Left lobe of liver (tissue), 2 donors: ENCODE measurements at regions not wholly inside any gene's neighbourhood (a gene's known extent, or its start where the extent isn't known, plus 50 kb on each side); places are given as distances from the start of the nearest gene placed in this dataset.

Experiments used
- ATAC-seq: fragments of 200-7000 bp; cut with Tn5 transposase; one replicate; pipeline ENCODE4 v1.9.1; 2020; ENCODE audit warnings: mild to moderate bottlenecking, moderate library complexity
- DNase-seq: peaks from one replicate; pipeline ENCODE4 v3.0.0-alpha.2; 2020; ENCODE audit warnings: low spot score
- donor health status: DM: no; HTN: no; CAD: no; lungs with moderate emphysema.
- donor health status: DM: no; HTN: yes; CAD: no.

DNA sequence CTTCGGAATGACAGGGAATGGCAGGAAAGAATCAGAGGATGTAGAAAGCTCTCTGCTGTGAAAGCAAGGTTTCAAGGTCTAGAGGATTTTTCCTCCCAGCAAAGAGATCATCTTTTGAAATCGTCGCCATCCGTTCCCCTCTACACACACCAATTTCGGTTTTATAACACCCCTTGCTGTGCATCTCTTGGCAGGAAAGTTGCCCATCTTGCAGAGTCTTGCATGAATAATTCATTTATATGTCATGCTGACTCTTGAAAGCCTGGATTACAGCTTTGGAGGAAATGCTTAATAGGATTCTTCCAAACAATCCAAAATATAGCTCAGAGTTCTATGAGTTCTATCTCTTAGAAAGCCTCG, 262.7 kb downstream of the CHL1 start:
- DNase-seq, result no peak
- ATAC-seq, result no peak

DNA sequence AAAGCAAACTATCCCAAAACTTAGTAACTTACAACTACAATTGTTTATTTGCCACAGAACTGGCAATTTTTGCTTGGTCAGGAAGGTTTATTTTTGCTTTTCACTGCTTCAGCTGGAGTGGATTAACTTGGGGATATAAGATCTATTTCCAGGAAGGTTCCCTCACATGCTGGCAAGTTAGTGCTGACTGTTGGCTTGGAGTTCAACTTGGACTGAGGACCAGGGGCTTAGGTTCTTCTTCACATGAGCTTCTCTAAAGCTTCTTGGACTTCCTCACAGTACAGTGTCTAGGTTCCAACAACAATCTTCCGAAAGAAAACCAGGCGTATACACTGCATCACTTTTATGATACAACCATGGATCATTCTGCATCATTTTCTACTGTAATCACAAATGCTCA, 264.4 kb downstream of the CHL1 start:
- ATAC-seq (no peak), DNase-seq (no peak)

DNA sequence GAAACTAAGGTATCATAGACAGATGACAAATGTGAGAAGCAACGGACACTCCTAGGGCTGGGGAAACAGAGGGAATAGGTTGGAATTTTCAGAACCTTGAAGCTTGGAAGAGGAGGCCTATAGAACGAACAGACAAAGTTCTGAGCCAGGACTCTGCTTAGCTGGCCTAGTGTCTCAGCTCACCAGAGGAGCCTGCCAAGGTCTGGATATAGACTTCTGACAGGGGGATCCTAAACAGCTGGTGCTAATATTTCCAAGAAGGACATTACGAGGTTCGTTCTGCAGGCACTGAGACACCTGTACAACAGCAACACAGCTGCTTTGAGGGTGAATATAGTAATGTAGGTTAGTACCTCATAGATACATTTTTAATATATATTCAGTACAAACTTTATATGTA, 266.3 kb downstream of the CHL1 start:
- ATAC-seq, result no peak
- no peak for DNase-seq

DNA sequence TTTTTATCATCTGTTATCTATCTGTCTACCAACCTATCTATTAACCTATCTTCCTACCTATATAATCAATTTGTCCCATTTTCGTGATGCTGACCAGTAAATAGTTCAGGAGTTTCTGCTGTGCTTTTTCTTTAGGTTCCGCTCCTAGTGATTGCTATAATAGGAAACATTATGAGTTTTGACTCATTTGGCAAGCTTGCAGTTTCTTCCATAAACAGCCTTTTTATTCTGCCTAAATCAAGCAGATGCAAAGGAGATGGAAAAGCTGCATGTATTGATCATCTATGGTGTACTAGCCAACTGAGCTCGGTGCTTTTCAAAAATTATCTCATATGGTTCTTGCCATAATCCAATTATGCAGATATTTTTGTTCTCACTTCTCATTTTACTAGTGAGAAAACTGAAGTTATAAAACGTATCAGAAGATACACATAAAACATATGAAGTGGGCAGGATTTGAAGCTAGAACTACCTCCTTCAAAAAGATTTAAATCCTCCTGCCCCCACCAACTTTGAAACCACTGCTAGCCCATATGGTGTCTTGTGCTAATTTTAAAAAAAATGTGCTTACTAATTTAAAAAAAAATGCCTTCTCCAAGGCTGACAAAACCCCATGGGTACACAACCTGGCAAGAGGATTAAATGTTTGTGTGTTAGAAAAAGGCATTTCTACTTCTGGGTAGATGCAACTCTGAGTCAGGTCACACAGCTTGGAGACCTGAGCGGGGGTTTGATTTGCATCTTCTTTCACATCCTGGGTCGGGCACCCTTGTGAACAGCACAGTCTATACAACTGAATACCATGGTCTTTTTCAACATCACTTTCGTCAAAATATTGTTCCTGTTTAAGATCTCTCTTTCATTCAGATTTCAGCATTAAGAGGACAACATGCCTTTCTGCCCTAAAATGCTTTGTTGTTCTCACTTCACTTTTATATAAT, 267.0 kb downstream of the CHL1 start:
- ATAC-seq, result no peak
- no peak for DNase-seq

DNA sequence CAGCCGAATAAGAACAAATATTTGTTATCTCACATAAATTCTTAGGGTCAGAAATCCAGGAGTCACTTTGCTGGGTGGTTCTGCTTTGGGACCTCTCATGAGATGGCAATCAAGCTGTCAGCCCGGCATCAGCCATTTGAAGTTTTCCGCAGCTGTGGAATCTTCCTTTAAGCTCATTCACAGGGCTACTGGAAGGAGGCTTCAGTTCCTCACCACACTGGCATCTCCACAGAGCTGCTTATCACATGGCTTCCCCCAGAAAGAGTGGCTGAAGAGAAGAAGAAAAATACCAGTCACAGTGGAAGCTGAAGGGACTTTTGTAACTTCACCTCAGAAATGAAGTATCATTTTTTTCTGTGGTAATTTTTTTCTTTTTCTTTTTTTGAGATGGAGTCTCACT, 267.7 kb downstream of the CHL1 start:
- ATAC-seq (no peak), DNase-seq (no peak)

DNA sequence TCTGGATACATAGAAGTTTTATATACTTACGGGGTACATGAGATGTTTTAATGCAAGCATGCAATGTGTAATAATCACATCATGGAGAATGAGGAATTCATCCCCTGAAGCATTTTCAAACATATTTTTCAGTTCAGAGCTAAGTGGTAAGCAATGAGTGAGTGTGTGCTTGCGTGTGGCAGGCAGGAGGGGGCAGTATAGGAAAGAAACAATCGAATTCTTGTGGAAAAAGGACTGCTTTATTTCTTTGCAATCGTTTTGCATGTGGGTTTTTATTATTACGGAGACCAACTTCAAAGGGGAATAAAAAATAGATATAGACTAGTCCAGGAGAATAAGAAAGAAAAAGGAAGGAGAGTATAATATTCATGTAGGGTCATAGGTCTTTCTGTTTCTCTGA, 271.6 kb downstream of the CHL1 start:
- peak; percentile 68 for ATAC-seq

DNA sequence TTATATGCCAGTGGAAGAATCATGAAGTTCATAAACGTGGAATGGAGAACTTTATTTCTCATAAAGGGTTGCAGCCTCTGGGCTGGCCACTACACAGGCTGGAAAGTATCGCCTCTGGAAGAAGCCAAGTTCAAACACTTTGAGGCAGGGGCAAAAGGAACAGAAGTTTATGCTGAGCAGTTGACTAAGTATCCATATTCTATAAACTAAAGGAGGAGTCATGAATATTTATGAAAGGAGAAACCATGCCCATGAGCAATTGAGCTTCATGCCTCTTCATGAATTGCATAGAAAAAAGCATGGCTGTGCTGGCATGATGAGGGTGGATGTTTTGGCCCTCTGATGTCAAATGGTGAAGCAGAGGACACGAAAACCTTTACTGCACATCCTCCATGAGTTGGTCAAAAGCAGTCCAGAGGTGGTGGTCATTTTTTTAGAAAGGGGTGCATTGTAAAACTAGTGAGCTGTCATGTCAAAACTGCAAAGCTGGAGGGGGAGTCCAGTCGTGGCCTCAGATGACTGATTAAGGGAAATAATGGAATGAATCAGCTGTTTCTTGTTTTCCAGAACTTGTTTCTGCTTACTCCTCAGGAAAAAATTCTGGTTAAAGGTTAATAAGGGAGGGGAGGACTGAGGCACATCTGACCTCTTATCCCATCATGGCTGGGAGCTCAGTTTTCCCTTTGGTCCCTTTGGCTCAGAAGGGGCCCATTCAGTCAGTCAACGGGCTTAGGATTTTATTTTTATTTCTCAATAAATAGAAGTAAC, 276.7 kb downstream of the CHL1 start:
- ATAC-seq (no peak), DNase-seq (no peak)

More for the DNA sequence above, 271.6 kb downstream of the CHL1 start:
- DNase-seq, result no peak

DNA sequence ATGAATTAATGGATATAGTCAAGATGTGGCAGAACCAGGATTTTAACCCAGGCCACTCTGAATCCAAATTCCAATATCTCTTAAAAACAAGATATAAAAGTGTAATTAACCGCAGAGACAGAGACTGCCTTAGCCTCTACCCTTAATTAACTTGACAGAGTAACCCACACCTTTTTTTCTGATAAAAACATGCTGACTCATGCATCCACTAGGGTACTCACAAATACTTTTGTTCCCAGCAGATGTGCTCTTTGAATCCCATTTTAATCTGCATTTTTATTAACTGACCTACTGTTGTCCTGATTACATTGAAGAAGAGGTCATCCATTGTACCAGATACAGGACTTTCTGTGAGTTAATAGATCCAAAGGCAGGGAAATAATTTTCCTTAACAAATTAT, 278.3 kb downstream of the CHL1 start:
- no peak for DNase-seq
- no peak for ATAC-seq

DNA sequence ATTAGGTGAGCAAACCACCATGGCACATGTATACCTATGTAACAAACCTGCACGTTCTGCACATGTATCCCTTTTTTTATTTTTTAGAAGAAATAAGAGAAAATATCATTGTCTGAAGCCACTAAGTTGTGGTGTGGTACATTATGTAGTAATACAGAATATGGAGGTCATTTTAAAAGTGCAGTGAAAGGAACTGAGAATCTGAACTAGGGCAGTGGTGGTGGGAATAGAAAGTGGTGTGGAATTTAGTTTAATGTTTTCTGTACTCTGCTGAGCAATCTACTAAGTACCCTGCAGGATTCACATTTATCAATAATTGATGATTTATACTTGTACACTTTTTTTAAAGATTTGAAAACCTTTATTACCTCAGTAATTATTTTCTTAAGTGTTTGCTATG, 283.5 kb downstream of the CHL1 start:
- ATAC-seq, result no peak

DNA sequence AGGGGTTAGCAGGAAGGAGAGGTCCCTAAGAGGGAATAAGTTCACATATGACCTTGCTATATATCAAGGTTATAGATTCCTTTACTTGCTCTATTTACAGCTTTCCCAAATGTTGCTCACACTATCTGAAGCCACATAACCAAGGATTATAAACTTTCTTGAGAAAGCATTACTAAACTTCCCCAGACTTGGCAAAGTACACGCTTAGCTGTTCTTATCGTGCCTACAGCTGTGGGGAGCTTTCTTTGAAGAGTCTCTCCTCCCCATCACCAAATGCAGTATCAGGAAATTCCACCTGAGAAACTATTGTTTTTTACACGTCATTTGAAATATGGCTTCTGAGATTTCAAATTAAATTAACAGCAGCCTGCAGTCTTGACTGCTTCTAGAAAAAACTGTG, 284.5 kb downstream of the CHL1 start:
- no peak for ATAC-seq
- DNase-seq, result no peak

More for the DNA sequence above, 283.5 kb downstream of the CHL1 start:
- no peak for DNase-seq

DNA sequence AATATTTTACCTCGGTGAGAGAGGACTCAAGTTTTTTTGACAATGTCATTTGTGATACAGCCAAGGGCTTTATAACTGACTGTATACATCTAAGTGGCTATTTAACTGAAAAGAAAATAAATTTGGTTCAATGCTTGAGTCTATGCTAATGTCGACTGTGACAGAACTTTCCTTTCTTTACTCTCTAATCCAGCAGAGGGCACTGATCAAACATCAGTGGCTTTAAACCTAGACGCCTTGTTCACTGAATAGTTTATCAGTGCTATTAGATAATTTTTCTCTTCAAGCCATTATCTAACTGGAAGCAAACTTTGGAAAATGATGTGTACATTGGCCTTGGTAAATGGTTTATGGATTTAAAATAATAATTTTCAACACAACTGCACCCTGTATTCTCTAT, 285.1 kb downstream of the CHL1 start:
- peak; percentile 83 for ATAC-seq
- DNase-seq, result no peak

DNA sequence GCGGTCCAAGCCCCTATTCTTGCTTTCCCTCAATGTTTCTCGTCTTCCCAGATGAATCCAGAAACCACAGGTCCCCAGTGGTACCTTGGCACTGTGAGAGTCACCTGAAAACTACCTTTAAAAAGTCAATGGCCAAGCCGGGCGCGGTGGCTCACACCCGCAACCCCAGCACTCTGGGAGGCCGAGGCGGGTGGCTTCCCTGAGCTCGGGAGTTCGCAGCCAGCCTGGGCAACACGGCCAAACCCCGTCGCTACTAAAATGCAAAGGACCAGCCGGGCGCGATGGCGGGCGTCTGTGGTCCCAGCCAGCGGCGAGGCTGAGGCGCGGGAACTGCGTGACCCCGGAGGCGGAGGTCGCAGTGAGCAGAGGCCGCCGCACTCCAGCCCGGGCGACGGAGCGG, 285.9 kb downstream of the CHL1 start:
- no peak for ATAC-seq
- no peak for DNase-seq

DNA sequence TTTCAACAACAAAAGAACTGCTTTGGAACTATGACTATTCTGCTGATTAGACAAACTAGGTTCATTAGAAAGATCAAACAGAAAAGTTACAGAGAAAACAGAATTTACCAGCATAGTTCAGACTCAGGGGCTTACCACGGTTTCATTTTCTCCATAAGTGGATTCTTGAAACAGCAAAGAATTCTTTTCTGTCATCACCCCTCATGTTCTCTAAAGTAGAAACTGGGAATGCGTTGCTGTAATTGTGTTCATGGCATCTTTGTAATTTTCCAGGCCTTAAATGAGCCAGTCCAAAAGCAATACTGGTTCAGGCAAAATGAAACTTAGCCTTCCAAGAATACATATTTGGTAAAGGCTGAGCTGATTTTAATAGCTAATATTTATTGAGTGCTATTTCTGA, 287.8 kb downstream of the CHL1 start:
- ATAC-seq (no peak), DNase-seq (no peak)

DNA sequence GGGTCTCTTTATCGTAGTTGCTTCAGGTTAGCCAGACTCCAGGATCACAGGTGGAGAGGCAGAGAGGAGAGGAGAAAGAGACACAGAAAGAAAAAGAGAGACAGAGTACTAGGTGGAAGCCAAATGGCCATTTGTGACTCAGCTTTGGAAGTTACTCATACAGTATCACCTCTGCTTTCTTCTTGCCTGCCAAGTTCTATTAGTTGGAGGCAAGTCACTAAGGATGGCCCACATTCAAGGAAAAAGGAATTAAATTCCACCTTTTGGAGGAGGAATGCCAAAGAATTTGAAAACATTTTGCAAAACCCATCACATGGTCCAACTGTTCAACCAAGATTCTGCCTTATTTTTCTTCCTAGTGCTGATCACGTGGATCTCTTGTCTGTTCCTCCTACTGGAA, 291.1 kb downstream of the CHL1 start:
- no peak for ATAC-seq
- no peak for DNase-seq

DNA sequence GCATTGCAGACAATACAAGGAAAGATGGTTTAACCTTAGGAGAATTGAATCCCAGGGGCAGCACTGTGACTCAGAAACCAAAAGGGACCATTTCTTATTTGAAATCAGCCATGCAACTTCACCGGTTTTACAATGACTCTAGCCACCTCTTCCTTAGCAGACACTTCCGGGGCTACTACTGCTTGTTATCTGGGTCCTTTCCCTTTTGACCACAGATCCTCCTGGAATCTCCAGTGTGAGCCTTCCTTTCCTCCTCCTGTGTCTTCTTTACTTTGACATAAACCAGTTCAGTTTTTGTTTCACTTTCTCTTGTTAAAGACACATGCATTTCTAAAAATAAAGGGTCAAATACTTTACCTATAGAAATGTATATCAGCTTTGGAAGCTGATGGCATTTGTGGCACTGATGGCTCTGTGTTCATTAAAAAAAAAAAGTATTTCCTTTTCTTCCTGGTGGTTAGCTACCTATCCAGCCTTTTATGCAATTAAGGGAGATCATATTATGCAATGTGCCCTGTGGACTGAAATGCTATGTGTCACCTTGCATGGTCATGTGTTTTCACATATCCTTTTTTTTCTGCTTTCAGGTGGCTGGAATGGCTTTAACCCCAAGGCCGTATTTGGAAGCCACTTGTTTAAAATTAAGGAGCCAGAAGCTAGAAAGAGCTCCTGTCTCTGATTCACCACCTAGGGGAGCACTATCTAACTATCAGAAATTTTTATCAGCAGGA, 296.2 kb downstream of the CHL1 start:
- ATAC-seq (peak; percentile 98), DNase-seq (peak; percentile 46)

DNA sequence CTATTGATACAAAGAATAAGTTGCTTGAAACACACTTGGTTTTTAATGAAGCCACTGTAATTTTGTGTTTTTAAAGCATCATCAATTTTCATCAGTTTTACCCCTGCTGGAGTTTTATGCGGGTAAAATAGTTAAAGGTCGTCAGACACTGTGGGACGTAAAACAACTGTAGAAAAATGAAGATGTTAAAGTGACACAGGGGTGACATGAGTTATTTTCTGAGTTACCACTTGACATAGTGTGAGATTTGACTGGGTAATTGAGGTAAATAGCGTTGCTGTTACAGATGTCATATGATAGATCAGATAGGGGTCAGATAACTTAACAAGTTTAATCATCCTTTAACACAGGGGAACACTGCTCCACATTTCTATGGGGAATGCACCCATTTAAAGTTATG, 297.6 kb downstream of the CHL1 start:
- DNase-seq (no peak), ATAC-seq (no peak)

DNA sequence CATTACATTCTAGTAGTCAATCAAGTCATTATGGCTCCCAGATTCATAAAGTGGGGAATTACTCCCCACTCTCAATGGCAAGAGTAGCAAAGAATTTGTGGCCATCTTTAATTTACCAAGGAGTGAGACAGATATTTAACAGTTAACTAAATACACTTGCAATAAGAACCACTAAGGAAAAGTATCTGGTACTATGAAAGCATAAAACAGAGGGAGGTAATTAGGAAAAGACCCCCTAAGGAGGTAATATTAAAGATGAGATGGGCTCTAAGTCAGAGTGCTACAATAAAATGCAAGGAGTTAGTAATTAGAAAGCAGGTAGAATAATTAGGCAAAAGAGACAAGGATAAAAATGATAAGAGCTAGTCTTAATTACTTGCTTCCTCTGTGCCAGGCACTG, 301.9 kb downstream of the CHL1 start:
- DNase-seq (no peak), ATAC-seq (no peak)

DNA sequence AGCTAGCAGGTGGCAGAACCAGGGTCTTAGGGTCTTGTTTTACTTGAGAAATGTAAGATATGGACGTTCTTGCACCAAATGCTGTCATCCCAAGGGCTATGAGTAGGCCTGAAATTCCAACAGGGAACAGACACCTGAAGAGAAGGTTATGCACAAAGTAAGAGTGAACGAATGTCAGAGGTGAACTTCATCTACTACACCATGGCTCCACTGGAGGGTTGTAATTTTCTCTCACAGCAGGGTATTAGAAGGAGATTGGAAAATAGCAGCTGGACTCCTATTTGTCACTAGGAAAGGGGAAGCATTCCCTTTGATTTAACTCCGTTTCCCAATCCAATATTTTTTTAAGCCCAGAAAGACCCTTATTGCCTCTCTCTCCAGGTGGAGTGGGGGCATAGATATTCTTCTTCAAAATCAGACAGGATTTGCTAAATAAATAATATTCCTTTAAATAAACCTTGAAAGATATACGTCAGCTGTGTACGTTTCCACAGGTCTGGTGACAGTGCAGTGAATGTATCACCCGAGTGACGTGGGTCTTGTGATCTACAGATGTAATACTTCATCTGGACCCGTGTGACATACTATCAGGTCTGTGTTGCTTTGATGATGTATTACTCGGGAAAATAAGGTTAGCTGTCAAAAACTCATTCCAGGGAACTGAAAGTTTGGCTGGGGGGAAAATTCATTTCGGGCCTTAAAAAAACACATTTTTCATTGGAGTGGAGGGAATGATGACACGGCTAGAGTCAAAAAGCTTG, 302.6 kb downstream of the CHL1 start:
- no peak for ATAC-seq
- no peak for DNase-seq

DNA sequence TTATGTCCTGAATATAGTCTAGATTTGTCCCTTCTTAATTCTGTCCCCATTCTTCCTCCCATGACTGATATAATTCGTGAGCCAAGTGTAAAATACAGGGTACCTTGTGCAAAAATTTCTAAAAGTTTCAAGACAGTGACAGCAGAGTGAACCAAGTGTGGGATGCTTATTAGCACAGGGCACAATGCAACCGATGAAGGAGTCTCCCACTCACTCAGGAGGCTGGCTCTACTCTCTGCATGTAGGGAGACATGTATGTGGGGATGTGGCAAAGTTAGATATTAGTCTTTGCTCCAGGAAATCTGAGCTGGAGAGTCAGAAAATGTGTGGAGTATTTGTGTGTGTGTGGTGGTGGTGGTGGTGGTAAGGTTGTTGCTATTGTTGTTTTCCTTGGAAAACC, 305.9 kb downstream of the CHL1 start:
- ATAC-seq (no peak), DNase-seq (no peak)

DNA sequence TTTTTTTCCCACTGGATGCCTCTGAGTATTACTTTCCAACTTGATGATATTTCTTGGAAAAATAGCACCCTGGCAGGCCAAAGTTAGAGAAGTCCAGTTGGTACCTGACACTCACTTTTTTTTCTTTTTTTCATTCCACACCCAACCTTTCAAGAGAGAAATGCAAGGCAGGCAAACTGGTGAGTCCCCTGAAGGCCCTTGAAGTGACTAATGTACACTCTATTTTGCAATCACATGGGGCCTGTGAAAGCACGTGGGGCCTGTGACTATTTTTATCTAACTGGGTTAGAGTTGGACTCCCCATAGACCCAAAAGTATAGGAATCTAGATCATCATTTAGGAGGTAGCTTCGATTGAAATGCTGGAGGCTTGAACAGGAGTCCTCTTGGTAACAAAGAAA, 316.7 kb downstream of the CHL1 start:
- no peak for ATAC-seq
- DNase-seq, result no peak

DNA sequence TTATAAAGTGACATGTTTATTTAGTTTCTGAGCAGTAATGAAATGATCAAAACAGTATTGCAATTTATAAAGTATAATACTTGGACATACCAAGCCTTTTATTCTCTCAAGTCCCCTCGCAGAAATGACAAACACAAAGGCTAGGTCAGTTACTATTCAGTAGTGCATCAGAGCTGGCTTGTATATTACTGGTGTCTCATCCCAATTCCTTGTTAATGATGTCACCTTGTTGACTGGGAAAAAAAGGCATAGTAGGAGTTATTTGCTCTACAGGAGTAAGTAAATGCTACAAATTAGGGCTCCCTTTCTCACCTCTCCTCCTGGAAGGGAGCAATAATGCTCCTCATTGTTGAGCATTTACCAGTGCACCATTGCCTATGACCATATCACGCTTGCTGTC, 317.6 kb downstream of the CHL1 start:
- no peak for ATAC-seq
- DNase-seq, result no peak
